ENCODE measurements at regions not wholly inside any gene's neighbourhood (a gene's known extent, or its start where the extent isn't known, plus 50 kb on each side); places are given as distances from the start of the nearest gene placed in this dataset.

DNA sequence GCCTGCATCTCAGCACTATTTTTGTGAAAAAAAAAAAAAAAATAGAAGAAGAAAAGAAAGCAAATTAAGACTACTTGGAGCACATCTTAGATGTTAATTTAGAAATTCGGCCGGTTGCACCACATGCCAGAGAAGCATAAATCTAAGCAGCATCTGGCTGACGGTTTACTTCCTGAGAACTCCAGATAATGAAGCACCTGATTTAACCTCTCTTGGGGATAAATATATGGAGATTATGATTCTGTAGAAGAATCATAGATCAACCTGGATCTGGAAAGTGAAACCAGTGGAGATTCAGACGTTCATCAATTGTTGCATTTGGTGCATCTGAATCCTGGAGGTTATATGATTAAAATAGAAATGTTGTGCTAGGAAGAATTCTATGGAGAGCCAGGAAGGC, 102.1 kb upstream of the SH3BP4 start:
- TF ChIP-seq, protein P1, sequence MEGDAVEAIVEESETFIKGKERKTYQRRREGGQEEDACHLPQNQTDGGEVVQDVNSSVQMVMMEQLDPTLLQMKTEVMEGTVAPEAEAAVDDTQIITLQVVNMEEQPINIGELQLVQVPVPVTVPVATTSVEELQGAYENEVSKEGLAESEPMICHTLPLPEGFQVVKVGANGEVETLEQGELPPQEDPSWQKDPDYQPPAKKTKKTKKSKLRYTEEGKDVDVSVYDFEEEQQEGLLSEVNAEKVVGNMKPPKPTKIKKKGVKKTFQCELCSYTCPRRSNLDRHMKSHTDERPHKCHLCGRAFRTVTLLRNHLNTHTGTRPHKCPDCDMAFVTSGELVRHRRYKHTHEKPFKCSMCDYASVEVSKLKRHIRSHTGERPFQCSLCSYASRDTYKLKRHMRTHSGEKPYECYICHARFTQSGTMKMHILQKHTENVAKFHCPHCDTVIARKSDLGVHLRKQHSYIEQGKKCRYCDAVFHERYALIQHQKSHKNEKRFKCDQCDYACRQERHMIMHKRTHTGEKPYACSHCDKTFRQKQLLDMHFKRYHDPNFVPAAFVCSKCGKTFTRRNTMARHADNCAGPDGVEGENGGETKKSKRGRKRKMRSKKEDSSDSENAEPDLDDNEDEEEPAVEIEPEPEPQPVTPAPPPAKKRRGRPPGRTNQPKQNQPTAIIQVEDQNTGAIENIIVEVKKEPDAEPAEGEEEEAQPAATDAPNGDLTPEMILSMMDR (IDR thresholded peaks at IDR 0.05): no peak
- TF ChIP-seq POLR2A (IDR thresholded peaks at IDR 0.05): no peak
- no peak for TF ChIP-seq POLR2AphosphoS5 (IDR thresholded peaks at IDR 0.05)
